ENCODE measurements at regions not wholly inside any gene's neighbourhood (a gene's known extent, or its start where the extent isn't known, plus 50 kb on each side); places are given as distances from the start of the nearest gene placed in this dataset.

DNA sequence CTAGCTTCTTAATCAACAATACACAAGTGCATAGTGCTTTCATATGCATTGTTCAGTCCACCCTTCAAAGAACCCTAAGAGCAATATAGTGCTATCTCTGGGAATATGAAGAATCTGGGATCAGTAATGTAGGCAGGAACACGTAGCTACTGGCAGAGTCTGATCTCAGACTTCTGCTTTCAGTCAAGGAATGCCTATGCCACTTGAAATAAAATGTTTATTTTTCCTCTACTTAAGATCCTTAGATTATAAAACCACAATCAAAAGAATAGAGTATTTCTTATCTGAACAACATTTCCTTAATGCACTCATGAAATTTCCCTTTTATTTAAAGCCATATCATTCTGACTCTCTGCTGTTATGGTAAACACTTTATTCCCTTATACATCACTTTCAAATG, 1407.8 kb upstream of the C9orf72 start:
- TF ChIP-seq, protein P1, sequence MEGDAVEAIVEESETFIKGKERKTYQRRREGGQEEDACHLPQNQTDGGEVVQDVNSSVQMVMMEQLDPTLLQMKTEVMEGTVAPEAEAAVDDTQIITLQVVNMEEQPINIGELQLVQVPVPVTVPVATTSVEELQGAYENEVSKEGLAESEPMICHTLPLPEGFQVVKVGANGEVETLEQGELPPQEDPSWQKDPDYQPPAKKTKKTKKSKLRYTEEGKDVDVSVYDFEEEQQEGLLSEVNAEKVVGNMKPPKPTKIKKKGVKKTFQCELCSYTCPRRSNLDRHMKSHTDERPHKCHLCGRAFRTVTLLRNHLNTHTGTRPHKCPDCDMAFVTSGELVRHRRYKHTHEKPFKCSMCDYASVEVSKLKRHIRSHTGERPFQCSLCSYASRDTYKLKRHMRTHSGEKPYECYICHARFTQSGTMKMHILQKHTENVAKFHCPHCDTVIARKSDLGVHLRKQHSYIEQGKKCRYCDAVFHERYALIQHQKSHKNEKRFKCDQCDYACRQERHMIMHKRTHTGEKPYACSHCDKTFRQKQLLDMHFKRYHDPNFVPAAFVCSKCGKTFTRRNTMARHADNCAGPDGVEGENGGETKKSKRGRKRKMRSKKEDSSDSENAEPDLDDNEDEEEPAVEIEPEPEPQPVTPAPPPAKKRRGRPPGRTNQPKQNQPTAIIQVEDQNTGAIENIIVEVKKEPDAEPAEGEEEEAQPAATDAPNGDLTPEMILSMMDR (IDR thresholded peaks at IDR 0.05) = no peak
- no peak for TF ChIP-seq POLR2A (IDR thresholded peaks at IDR 0.05)

Measured in testis (tissue), 2 donors.